Erythroblast (primary cell): ENCODE measurements at regions not wholly inside any gene's neighbourhood (a gene's known extent, or its start where the extent isn't known, plus 50 kb on each side); places are given as distances from the start of the nearest gene placed in this dataset.

Experiments used
- GATA1 ChIP-seq: IDR thresholded peaks from 2 replicates; pipeline ENCODE4 v1.6.1; 2011; ENCODE audit warnings: low read depth, mild to moderate bottlenecking, control low read depth, low read length, moderate library complexity
- POLR2A ChIP-seq: IDR thresholded peaks from 2 replicates; pipeline ENCODE4 v1.6.1; 2011; ENCODE audit warnings: mild to moderate bottlenecking, low read length

GRCh38 chr1:185560760-185561159 lies 173.4 kb upstream of the HMCN1 start:
- TF ChIP-seq POLR2A, result no peak
- TF ChIP-seq GATA1, result no peak
